ENCODE measurements at regions not wholly inside any gene's neighbourhood (a gene's known extent, or its start where the extent isn't known, plus 50 kb on each side); places are given as distances from the start of the nearest gene placed in this dataset.

GRCh38 chr3:162337630-162338029 lies 841.0 kb downstream of the OTOL1 start:
- no peak overlapping the region for H3K4me2 ChIP-seq (ENCODE audit: low read length)
- POLR2A ChIA-PET = no interaction called here
- no TSS peak for BruUV-seq (replicated peaks)

GRCh38 chr3:162338514-162338913 lies 841.9 kb downstream of the OTOL1 start:
- intact Hi-C loops (cut with micrococcal nuclease; ENCODE audit: unreplicated experiment) = no loop called here
- no peak for TF ChIP-seq EZH2phosphoT487 (IDR thresholded peaks at IDR 0.05; ENCODE audit: borderline replicate concordance, low read depth, low read length)
- TF ChIP-seq CTCF (conservative IDR thresholded peaks at IDR 0.05; ENCODE audit: low read length) = no peak
- Histone ChIP-seq H3K36me3 (ENCODE audit: insufficient read depth, low read length) (no peaks in the 10 kb centered on the region), H4K20me1 (ENCODE audit: insufficient read depth, low read length) (no peaks in the 10 kb centered on the region), H3K4me3 (ENCODE audit: low read depth, low read length, poor library complexity, severe bottlenecking) (no peak overlapping the region), H3K4me1 (ENCODE audit: insufficient read depth, low read length, poor library complexity, severe bottlenecking) (no peaks in the 10 kb centered on the region), H3K27ac (ENCODE audit: low read depth, low read length, poor library complexity, severe bottlenecking) (no peak overlapping the region), H3K4me2 (ENCODE audit: low read length) (no peak overlapping the region), H3K9me2 (ENCODE audit: insufficient read depth, low read length) (no peaks in the 10 kb centered on the region), H3K79me2 (ENCODE audit: insufficient read depth, low read depth, low read length) (no peaks in the 10 kb centered on the region), H2AFZ (ENCODE audit: low read length) (no peak overlapping the region), H3K9me3 (ENCODE audit: low read length) (no peaks in the 10 kb centered on the region)
- DNase-seq (ENCODE audit: low spot score) = no peak
- ChIA-PET CTCF (ENCODE audit: unreplicated experiment) (no interaction called here), POLR2A (interaction anchor here (0.5 to 1.5 kb wide), 3 partner anchors 9 to 582 kb away, joined by 3 read pairs; no protein-coding TSS in a partner anchor)
- no TSS peak for BruUV-seq (replicated peaks)

More at GRCh38 chr3:162337630-162338029, 841.0 kb downstream of the OTOL1 start:
- Histone ChIP-seq H2AFZ (ENCODE audit: low read length) (no peak overlapping the region), H3K36me3 (ENCODE audit: insufficient read depth, low read length) (no peaks in the 10 kb centered on the region), H3K27ac (ENCODE audit: low read depth, low read length, poor library complexity, severe bottlenecking) (no peak overlapping the region), H3K79me2 (ENCODE audit: insufficient read depth, low read depth, low read length) (no peaks in the 10 kb centered on the region), H3K9me3 (ENCODE audit: low read length) (no peaks in the 10 kb centered on the region), H3K4me3 (ENCODE audit: low read depth, low read length, poor library complexity, severe bottlenecking) (no peak overlapping the region), H4K20me1 (ENCODE audit: insufficient read depth, low read length) (no peaks in the 10 kb centered on the region), H3K4me1 (ENCODE audit: insufficient read depth, low read length, poor library complexity, severe bottlenecking) (no peaks in the 10 kb centered on the region), H3K9me2 (ENCODE audit: insufficient read depth, low read length) (no peaks in the 10 kb centered on the region)
- TF ChIP-seq EZH2phosphoT487 (IDR thresholded peaks at IDR 0.05; ENCODE audit: borderline replicate concordance, low read depth, low read length) = no peak
- no peak for TF ChIP-seq CTCF (conservative IDR thresholded peaks at IDR 0.05; ENCODE audit: low read length)
- intact Hi-C loops (cut with micrococcal nuclease; ENCODE audit: unreplicated experiment) = no loop called here
- DNase-seq (ENCODE audit: low spot score) = no peak
- CTCF ChIA-PET (ENCODE audit: unreplicated experiment) = no interaction called here

- no TSS peak for BruUV-seq (replicated peaks)
- Histone ChIP-seq H4K20me1 (ENCODE audit: insufficient read depth, low read length) (no peaks in the 10 kb centered on the region), H3K36me3 (ENCODE audit: insufficient read depth, low read length) (no peaks in the 10 kb centered on the region), H3K79me2 (ENCODE audit: insufficient read depth, low read depth, low read length) (no peaks in the 10 kb centered on the region), H3K4me3 (ENCODE audit: low read depth, low read length, poor library complexity, severe bottlenecking) (no peak overlapping the region), H3K9me2 (ENCODE audit: insufficient read depth, low read length) (no peaks in the 10 kb centered on the region), H3K27ac (ENCODE audit: low read depth, low read length, poor library complexity, severe bottlenecking) (no peak overlapping the region), H2AFZ (ENCODE audit: low read length) (no peak overlapping the region), H3K4me1 (ENCODE audit: insufficient read depth, low read length, poor library complexity, severe bottlenecking) (no peaks in the 10 kb centered on the region), H3K9me3 (ENCODE audit: low read length) (no peaks in the 10 kb centered on the region), H3K4me2 (ENCODE audit: low read length) (no peak overlapping the region)
- intact Hi-C loops (cut with micrococcal nuclease; ENCODE audit: unreplicated experiment) = no loop called here
- ChIA-PET POLR2A (interaction anchor here (0.7 to 1.7 kb wide), 2 partner anchors 10 to 447 kb away, joined by 3 read pairs; no protein-coding TSS in a partner anchor), CTCF (ENCODE audit: unreplicated experiment) (no interaction called here)
- TF ChIP-seq EZH2phosphoT487 (IDR thresholded peaks at IDR 0.05; ENCODE audit: borderline replicate concordance, low read depth, low read length) (no peak), CTCF (conservative IDR thresholded peaks at IDR 0.05; ENCODE audit: low read length) (no peak)
- no peak for DNase-seq (ENCODE audit: low spot score)
These were observed 852.3 kb downstream of the OTOL1 start for GRCh38 chr3:162348912-162349311.

All from OCI-LY7 (cell line).